NCI-H2171 (cell line): ENCODE measurements at regions not wholly inside any gene's neighbourhood (a gene's known extent, or its start where the extent isn't known, plus 50 kb on each side); places are given as distances from the start of the nearest gene placed in this dataset.
"Not testable (repeated sequence)": the region's sequence is repeated elsewhere in the genome, so short reads cannot be mapped to it uniquely, and the experiment has no call there.

Experiments
- DNase-seq: peaks from one replicate; lab custom pipeline; 2025; lab: John Stamatoyannopoulos, UW

- no peak for DNase-seq
These were observed 811.7 kb upstream of the GRAMD2B start for GRCh38 chr5:125611541-125611940.

DNA sequence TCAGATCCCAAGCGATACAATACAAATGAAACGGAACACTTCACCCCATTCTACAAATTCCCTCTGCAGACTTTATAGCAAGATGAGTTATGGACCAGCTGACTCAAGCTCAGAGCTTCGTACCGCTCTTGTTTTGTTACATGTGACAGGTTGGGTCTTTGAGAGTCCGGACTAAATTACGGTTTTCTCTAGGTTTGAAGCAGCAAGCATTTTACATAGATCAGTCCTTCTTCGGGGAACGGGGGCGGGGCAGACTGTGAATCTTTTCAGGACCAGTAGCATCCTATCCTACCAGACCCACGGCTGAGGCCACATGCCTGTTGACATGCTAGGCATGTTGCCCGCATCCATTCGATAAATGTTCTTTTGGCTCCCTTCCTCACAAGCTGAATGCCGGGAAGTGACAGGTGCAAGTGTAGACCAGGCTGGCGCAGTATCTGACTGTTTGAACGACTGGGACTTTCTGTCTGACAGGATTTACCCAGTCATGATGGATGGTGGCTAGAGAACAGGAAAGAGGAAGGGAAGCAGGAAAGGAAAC, 811.0 kb upstream of the GRAMD2B start:
- DNase-seq = no peak

DNA sequence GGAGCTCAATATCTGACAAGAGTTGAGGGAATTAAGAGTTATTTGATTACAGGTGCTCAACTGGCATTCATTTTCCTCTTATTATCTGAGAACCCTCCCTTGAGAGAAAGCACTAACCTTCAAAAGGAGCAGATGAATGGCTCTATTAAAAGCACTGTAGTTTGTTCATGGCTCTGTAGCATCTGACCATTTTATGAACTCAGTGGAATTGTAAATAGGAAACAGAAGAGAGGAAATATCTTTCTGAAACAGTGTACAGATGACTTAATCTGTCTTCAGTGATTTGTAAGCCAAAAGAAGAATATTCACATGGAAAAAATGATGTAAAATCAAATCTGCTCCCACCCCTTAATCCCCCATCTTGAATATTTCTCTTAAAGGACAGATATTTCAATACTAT, 810.4 kb upstream of the GRAMD2B start:
- no peak for DNase-seq

DNA sequence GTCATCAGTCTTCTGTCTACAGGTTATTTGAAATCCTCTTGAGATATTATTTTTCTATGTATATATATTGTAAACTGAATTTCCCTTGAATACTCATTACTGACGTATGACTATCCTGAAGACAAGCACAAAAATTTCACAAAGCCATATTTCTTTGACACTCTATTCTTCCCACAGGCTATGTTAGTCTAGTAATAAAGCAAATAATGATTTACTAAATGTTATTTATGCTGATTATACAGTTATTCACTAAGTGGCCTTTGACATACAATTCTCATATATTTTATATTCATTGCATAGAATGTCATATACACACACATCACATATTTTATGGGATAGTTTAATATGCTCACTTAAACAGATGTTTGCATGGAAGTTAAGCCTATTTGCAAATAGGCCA, 793.0 kb upstream of the GRAMD2B start:
- no peak for DNase-seq

GRCh38 chr5:125633523-125633922, 789.7 kb upstream of the GRAMD2B start:
- no peak for DNase-seq

- DNase-seq = no peak
These were observed 788.9 kb upstream of the GRAMD2B start for GRCh38 chr5:125634216-125634835.

DNA sequence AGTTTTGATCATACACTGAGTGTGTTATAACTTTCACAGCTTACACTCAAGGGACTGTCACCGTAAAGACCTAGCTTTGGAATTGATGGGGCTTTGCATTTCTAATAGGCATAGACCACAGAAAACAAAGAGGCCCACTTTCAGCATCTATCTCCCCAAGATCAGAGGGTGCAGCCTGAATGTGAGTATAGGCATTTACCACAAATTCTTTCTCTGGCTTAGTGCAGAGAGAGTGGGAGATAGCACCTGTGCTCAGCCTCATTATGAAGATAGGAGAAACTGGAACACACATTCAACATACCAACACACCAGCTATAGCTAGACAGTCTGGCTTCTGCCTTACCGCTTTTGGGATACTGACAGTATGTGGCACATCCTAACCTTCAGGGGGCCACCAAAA, 783.4 kb upstream of the GRAMD2B start:
- DNase-seq = no peak

- no peak for DNase-seq
These were observed 770.4 kb upstream of the GRAMD2B start for GRCh38 chr5:125652761-125653160.

- no peak for DNase-seq
These were observed 768.8 kb upstream of the GRAMD2B start for GRCh38 chr5:125654392-125654791.

DNA sequence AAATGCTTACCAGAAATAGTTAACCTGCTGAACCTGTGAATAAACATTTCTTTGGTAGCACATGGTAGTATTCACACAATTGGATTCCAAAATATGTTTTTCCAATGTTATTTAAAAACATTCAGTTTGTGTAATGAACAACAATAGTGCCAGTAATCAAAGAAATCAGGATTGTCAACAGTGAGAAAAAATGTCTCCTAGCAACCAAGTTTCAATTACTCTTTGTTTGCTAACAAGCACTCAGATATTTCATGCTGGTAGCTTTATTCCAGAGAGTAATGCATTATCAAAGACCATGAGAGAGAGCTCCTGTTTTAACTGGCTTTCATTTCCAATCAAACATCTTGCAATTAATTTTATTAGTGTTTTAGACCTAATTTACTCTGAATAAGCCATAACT, 768.1 kb upstream of the GRAMD2B start:
- no peak for DNase-seq

DNA sequence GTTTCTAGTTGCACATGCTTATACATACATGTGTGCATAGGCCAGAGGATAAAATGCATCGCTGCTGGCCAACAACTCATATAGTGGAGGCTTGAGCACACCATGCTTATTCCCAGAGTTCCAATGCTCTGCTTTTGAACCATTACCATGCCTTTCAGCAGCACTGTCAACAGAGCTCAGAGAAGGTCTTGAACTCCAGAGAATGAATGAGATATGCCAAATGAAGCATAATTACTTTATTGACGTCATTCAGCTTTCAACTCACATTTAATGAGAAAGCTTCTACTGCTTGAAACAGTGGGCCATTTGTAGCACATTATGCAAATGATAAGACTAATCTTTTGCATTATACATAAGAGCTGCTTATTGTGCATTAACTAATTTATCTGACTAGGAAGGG, 765.3 kb upstream of the GRAMD2B start:
- DNase-seq = no peak

DNA sequence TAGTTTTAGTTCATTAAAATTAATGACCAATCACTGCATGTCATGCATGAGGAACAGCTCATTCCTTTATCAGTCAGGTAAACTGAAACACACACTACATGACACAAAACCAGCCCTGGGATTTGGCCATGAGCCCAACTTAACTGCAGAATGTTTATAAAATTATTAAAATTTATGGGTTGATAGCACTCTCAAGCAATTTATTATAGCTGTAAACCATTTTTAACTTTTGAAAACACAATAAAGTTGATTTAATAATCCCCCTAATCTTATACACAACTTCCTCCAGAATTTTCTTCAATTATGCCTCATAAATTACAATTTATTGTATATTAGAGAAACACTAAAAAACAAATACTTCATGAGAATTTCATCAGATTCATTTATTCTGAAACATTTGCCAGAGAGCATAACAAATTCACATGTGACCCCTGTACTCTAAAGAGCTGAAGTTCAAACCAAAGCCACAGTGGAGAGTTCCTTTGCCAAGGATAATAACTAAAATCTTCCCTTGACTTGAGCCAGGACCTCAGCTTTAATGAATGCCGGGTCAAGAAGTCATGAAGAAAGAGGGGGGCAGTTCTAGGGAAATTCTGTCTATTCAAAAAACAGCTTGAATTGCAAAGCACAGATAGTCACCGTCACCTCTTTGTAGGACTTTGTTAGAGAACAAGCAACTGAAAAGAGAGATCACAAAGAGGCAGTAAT, 763.7 kb upstream of the GRAMD2B start:
- DNase-seq = no peak

- DNase-seq = no peak
These were observed 762.8 kb upstream of the GRAMD2B start for GRCh38 chr5:125660231-125660895.

DNA sequence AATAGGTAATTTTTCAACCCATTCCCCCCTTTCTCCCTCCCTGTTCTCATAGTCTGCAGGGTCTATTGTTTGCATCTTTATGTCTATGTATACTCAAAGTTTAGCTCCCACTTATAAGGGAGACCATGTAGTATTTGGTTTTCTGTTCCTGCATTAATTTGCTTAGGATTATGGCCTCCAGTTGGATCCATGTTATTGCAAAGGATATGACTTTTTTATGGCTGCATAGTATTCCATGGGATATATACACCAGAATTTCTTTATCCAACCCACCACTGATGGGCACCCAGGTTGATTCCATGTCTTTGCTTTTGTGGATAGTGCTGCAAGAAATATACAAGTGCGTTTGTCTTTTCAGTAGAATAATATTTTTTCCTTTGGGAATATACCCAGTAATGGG, 761.6 kb upstream of the GRAMD2B start:
- no peak for DNase-seq

- no peak for DNase-seq
These were observed 754.3 kb upstream of the GRAMD2B start for GRCh38 chr5:125668884-125669283.

DNA sequence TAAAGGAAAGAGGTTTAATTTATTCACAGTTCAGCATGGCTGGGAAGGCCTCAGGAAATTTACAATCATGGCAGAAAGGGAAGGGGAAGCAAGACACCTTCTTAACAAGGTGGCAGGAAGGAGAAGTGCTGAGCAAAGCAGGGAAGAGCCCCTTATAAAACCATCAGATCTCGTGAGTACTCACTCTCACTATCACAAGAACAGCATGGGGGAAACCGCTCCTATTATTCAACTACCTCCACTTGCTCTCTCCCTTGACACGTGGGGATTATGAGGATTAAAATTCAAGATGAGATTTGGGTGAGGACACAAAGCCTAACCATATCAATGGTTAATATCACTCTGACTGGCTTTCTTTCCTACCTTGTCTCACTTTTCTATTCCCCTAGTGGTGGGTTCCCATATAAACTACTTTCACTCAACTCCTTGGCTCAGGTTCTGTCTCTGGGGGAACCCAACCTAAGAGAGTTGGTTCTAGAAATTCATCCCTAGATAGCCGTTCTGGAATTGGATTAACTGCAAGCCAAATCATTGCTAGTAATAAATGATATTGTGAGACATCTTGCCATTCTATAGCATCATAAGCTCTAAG, 749.8 kb upstream of the GRAMD2B start:
- DNase-seq = no peak

DNA sequence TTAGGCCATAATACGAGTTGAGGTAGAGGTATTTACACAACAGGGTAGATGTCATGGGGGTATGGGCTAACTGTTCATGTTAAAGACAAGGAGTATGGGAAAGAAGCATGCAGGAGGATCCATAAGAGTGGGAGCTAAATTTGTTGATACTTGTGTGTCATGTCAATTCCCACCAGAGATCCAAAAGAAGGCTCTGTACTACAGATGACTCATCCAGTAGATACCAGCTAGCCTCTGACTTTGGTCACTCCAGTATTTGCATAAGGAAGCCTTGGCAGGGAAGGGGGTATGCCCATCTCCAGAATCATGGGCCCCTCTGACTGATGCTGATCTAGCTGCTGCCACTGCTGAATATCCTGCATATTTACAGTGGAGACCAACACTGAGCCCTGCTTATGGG, 743.7 kb upstream of the GRAMD2B start:
- DNase-seq = no peak

DNA sequence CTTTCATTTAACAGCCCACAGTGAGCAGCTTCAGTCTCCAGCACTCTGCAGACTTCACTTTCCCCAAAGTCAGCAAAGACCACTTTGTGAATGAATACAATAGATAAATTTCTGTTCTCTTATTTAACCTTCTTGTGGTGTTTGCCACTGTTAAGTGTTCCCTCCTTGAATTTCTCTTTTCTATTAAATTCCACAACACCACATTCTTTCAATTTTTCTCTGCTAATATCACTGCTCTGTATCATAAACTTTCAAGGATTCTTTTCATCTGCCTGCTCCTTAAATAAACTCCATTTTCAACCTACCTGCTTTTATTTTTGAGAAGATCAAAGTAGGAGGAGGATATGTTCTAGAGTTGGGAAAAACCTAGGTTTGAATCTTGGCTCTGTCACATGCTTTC, 739.5 kb upstream of the GRAMD2B start:
- DNase-seq = no peak

DNA sequence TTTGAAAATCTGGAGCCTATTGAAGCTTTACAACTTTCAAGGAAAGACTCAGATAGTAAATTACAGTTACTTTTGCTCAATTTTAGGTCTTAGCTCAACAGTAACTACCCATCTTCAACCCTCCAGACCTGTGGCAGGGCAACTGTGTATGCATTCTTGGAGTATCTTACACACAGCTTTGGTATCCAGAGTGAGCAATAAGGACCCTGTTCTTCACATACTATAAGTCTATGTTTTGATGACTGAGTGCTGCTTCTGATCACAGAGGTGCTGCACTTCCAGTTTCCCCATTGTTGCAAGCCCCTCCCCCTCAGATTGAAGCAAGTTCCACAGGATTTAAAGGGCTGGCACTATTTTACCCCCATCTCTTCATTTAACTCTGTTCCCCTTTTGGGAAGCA, 737.4 kb upstream of the GRAMD2B start:
- no peak for DNase-seq

GRCh38 chr5:125691738-125692530, 731.3 kb upstream of the GRAMD2B start:
- not testable (repeated sequence) for DNase-seq

DNA sequence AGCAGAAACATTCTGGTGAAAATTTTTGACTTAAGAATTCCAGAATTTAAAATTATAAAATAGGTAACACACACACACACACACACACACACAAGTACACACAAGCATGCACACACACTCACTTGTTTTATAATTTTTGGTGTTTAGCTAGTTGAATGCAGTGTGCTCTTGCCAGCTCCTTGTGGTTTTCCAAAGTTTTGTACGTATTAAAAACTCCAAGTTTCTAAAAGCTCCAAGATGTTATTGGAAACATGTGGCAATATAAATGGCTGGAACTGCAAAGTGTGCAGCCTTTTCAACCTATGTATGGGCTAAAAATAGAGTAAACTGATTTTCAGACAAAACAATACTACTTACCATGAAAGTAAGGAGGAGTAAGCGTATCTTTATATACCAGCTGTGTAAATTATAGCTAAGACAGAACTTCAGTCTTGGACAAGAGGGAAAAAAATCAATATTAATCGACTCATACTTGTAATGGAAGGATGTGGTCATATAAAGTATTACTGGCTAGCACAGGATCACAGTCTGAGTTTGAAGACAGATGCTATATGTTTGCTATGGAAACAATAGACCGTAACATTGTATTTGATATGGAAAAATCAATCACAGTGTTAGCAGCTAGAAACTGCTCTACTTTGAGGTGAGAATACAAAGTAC, 727.1 kb upstream of the GRAMD2B start:
- DNase-seq = no peak
